ENCODE measurements at regions not wholly inside any gene's neighbourhood (a gene's known extent, or its start where the extent isn't known, plus 50 kb on each side); places are given as distances from the start of the nearest gene placed in this dataset.

GRCh38 chr12:107554941-107555340, 130.7 kb upstream of the PWP1 start:
- TF ChIP-seq CTCF (IDR thresholded peaks at IDR 0.05) = no peak

- no peak for TF ChIP-seq CTCF (IDR thresholded peaks at IDR 0.05)
Measured at GRCh38 chr12:107557026-107557425, 128.6 kb upstream of the PWP1 start.

GRCh38 chr12:107557589-107558100, 128.0 kb upstream of the PWP1 start:
- TF ChIP-seq CTCF (IDR thresholded peaks at IDR 0.05) = no peak

- no peak for TF ChIP-seq CTCF (IDR thresholded peaks at IDR 0.05)
Measured at GRCh38 chr12:107558141-107558815, 127.3 kb upstream of the PWP1 start.

GRCh38 chr12:107558816-107559382, 126.7 kb upstream of the PWP1 start:
- no peak for TF ChIP-seq CTCF (IDR thresholded peaks at IDR 0.05)

GRCh38 chr12:107560165-107560898, 125.3 kb upstream of the PWP1 start:
- TF ChIP-seq CTCF (IDR thresholded peaks at IDR 0.05) = no peak

- no peak for TF ChIP-seq CTCF (IDR thresholded peaks at IDR 0.05)
Measured at GRCh38 chr12:107560899-107561285, 124.7 kb upstream of the PWP1 start.

Data from LNCAP (cell line).